ENCODE measurements at regions not wholly inside any gene's neighbourhood (a gene's known extent, or its start where the extent isn't known, plus 50 kb on each side); places are given as distances from the start of the nearest gene placed in this dataset.

- no peaks in the 10 kb centered on the region for H3K4me1 ChIP-seq (ENCODE audit: control insufficient read depth in 4 of 4, insufficient read depth in 4 of 4, low read length in 3 of 4)
- H3K9ac ChIP-seq (ENCODE audit: low read depth in 1 of 2, low read length in 2 of 2): no peak overlapping the region
- H3K27me3 ChIP-seq (ENCODE audit: control insufficient read depth in 4 of 4, insufficient read depth in 4 of 4, low read length in 3 of 4): no peaks in the 10 kb centered on the region
- no peak overlapping the region for H3K4me3 ChIP-seq (ENCODE audit: low read depth in 1 of 3, low read length in 3 of 3)
- no peak for DNase-seq (ENCODE audit: low spot score)
- 89% methylated on average over 1 of the region's 1 CpG for WGBS
- H3K9me3 ChIP-seq (ENCODE audit: control insufficient read depth in 4 of 4, low read length in 3 of 4): no peaks in the 10 kb centered on the region
- no peak overlapping the region for H3K27ac ChIP-seq (ENCODE audit: low read depth in 1 of 2, low read length in 2 of 2)
- no peaks in the 10 kb centered on the region for H3K36me3 ChIP-seq (ENCODE audit: control insufficient read depth in 4 of 4, insufficient read depth in 3 of 4, low read depth in 1 of 4, low read length in 3 of 4)
- no peak for TF ChIP-seq ZBTB33 (IDR thresholded peaks at IDR 0.05)
- TF ChIP-seq ATF3 (IDR thresholded peaks at IDR 0.05): no peak
These were observed 316.9 kb downstream of the INHBA start for GRCh38 chr7:41385996-41386395.

DNA sequence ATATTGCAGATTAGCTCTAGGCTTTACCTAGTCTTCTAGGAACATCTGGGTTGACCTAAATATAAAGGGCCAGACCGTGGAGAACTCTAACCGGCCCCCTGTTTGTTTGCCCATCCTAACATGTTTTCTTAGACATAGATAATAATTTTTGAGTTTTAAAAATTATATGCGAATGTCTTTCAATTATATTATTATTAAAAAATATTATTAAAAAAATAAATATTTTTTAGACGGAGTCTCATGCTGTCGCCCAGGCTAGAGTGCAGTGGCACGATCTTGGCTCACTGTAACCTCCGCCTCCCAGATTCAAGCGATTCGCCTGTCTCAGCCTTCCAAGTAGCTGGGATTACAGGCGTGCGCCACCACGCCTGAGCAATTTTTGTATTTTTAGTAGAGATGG, 318.5 kb downstream of the INHBA start:
- Histone ChIP-seq H3K27me3 (ENCODE audit: control insufficient read depth in 4 of 4, insufficient read depth in 4 of 4, low read length in 3 of 4) (no peaks in the 10 kb centered on the region), H3K4me1 (ENCODE audit: control insufficient read depth in 4 of 4, insufficient read depth in 4 of 4, low read length in 3 of 4) (no peaks in the 10 kb centered on the region), H3K9me3 (ENCODE audit: control insufficient read depth in 4 of 4, low read length in 3 of 4) (no peaks in the 10 kb centered on the region), H3K36me3 (ENCODE audit: control insufficient read depth in 4 of 4, insufficient read depth in 3 of 4, low read depth in 1 of 4, low read length in 3 of 4) (no peaks in the 10 kb centered on the region), H3K9ac (ENCODE audit: low read depth in 1 of 2, low read length in 2 of 2) (no peak overlapping the region), H3K4me3 (ENCODE audit: low read depth in 1 of 3, low read length in 3 of 3) (no peak overlapping the region), H3K27ac (ENCODE audit: low read depth in 1 of 2, low read length in 2 of 2) (no peak overlapping the region)
- no peak for DNase-seq (ENCODE audit: low spot score)
- WGBS: 94% methylated on average over 12 of the region's 12 CpGs
- TF ChIP-seq CTCF (IDR thresholded peaks at IDR 0.05; ENCODE audit: low read depth, low read length, missing input control) (no peak), MAX (IDR thresholded peaks at IDR 0.05) (no peak), FOXA2 (IDR thresholded peaks at IDR 0.05) (no peak), SP1 (IDR thresholded peaks at IDR 0.05) (no peak), EGR1 (IDR thresholded peaks at IDR 0.05; ENCODE audit: low read depth in 2 of 2) (no peak), YY1 (IDR thresholded peaks at IDR 0.05) (no peak), JUND (IDR thresholded peaks at IDR 0.05) (no peak), GABPA (IDR thresholded peaks at IDR 0.05 in 1 of 2, conservative IDR thresholded peaks at IDR 0.05 in 1 of 2) (no peak), HNF4A (conservative IDR thresholded peaks at IDR 0.05) (no peak), ATF3 (IDR thresholded peaks at IDR 0.05) (no peak), RXRA (IDR thresholded peaks at IDR 0.05) (no peak), RAD21 (IDR thresholded peaks at IDR 0.05) (no peak), ZBTB33 (IDR thresholded peaks at IDR 0.05) (no peak), NR2F2 (IDR thresholded peaks at IDR 0.05) (no peak), HNF4G (IDR thresholded peaks at IDR 0.05) (no peak)
- TF ChIP-seq, protein P1, sequence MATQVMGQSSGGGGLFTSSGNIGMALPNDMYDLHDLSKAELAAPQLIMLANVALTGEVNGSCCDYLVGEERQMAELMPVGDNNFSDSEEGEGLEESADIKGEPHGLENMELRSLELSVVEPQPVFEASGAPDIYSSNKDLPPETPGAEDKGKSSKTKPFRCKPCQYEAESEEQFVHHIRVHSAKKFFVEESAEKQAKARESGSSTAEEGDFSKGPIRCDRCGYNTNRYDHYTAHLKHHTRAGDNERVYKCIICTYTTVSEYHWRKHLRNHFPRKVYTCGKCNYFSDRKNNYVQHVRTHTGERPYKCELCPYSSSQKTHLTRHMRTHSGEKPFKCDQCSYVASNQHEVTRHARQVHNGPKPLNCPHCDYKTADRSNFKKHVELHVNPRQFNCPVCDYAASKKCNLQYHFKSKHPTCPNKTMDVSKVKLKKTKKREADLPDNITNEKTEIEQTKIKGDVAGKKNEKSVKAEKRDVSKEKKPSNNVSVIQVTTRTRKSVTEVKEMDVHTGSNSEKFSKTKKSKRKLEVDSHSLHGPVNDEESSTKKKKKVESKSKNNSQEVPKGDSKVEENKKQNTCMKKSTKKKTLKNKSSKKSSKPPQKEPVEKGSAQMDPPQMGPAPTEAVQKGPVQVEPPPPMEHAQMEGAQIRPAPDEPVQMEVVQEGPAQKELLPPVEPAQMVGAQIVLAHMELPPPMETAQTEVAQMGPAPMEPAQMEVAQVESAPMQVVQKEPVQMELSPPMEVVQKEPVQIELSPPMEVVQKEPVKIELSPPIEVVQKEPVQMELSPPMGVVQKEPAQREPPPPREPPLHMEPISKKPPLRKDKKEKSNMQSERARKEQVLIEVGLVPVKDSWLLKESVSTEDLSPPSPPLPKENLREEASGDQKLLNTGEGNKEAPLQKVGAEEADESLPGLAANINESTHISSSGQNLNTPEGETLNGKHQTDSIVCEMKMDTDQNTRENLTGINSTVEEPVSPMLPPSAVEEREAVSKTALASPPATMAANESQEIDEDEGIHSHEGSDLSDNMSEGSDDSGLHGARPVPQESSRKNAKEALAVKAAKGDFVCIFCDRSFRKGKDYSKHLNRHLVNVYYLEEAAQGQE (IDR thresholded peaks at IDR 0.05): no peak

Measured in liver (tissue), 8 donors.